ENCODE measurements at regions not wholly inside any gene's neighbourhood (a gene's known extent, or its start where the extent isn't known, plus 50 kb on each side); places are given as distances from the start of the nearest gene placed in this dataset.

DNA sequence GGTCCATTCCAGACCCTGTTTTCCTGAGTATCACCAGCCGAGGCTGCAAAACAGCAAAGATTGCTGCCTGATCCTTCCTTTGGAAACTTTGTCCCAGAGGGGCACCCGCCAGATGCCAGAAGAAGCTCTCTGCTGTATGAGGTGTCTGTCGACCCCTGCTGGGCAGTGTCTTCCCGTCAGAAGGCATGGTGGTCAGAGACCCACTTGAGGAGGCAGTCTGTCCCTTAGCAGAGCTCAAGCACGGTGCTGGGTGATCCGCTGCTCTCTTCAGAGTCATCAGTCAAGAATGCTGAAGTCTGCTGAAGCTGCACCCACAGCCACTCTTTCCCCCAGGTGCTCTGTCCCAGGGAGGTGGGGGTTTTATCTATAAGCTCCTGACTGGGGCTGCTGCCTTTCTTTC lies 1121.2 kb downstream of the NSUN3 start:
- no peak overlapping the region for H3K27ac ChIP-seq
- no peak for TF ChIP-seq CTCF (IDR thresholded peaks at IDR 0.05)
- no peak overlapping the region for H3K9ac ChIP-seq
- no peaks in the 10 kb centered on the region for H3K79me2 ChIP-seq
- no peak overlapping the region for H3K4me3 ChIP-seq (ENCODE audit: low read depth, low read length)
- no peaks in the 10 kb centered on the region for H3K9me3 ChIP-seq (ENCODE audit: control insufficient read depth, low read length)
- no peaks in the 10 kb centered on the region for H3K36me3 ChIP-seq (ENCODE audit: control insufficient read depth, insufficient read depth, low read length)
- H2AFZ ChIP-seq = no peak overlapping the region
- no peak overlapping the region for H3K4me2 ChIP-seq (ENCODE audit: low read length)
- H3K27me3 ChIP-seq (ENCODE audit: control insufficient read depth, insufficient read depth, low read length) = no peaks in the 10 kb centered on the region
- H3K4me1 ChIP-seq = no peaks in the 10 kb centered on the region

- no peaks in the 10 kb centered on the region for H3K79me2 ChIP-seq
- no peak overlapping the region for H2AFZ ChIP-seq
- no peaks in the 10 kb centered on the region for H3K27me3 ChIP-seq (ENCODE audit: control insufficient read depth, insufficient read depth, low read length)
- H3K4me2 ChIP-seq (ENCODE audit: low read length) = no peak overlapping the region
- H3K4me1 ChIP-seq = no peaks in the 10 kb centered on the region
- no peak overlapping the region for H3K27ac ChIP-seq
- H3K36me3 ChIP-seq (ENCODE audit: control insufficient read depth, insufficient read depth, low read length) = no peaks in the 10 kb centered on the region
- no peak overlapping the region for H3K4me3 ChIP-seq (ENCODE audit: low read depth, low read length)
- H3K9me3 ChIP-seq (ENCODE audit: control insufficient read depth, low read length) = no peaks in the 10 kb centered on the region
- no peak overlapping the region for H3K9ac ChIP-seq
- TF ChIP-seq CTCF (IDR thresholded peaks at IDR 0.05) = no peak
These were observed 1126.5 kb downstream of the NSUN3 start for GRCh38 chr3:95189348-95189747.

- H3K9ac ChIP-seq = no peak overlapping the region
- no peak for TF ChIP-seq CTCF (IDR thresholded peaks at IDR 0.05)
- H3K4me1 ChIP-seq = no peaks in the 10 kb centered on the region
- no peaks in the 10 kb centered on the region for H3K36me3 ChIP-seq (ENCODE audit: control insufficient read depth, insufficient read depth, low read length)
- no peak overlapping the region for H3K4me2 ChIP-seq (ENCODE audit: low read length)
- no peak overlapping the region for H2AFZ ChIP-seq
- H3K27me3 ChIP-seq (ENCODE audit: control insufficient read depth, insufficient read depth, low read length) = no peaks in the 10 kb centered on the region
- H3K4me3 ChIP-seq (ENCODE audit: low read depth, low read length) = no peak overlapping the region
- H3K79me2 ChIP-seq = no peaks in the 10 kb centered on the region
- no peak overlapping the region for H3K27ac ChIP-seq
- H3K9me3 ChIP-seq (ENCODE audit: control insufficient read depth, low read length) = no peaks in the 10 kb centered on the region
These were observed 1134.8 kb downstream of the NSUN3 start for GRCh38 chr3:95197661-95198060.

DNA sequence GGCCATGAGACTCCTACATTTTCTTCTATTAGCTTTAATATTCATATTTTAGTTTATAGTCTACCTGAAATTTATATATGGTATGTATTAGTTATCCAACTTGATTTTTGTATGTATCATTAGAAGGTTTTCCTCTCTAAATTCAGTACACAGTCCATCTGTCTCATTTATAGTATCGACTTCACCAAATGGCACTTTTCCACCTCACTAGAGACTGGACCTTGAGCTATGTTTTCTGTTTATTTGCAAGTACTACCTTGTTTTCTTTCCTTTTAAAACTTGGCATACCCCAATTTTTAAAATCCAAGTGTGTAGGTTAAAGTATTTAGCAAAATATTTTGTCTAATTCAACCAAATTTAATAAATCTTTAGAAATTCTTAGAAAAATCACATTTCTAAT lies 1137.5 kb downstream of the NSUN3 start:
- Histone ChIP-seq H2AFZ (no peak overlapping the region), H3K79me2 (no peaks in the 10 kb centered on the region), H3K4me3 (ENCODE audit: low read depth, low read length) (no peak overlapping the region), H3K9ac (no peak overlapping the region), H3K27me3 (ENCODE audit: control insufficient read depth, insufficient read depth, low read length) (no peaks in the 10 kb centered on the region), H3K4me1 (no peaks in the 10 kb centered on the region), H3K9me3 (ENCODE audit: control insufficient read depth, low read length) (no peaks in the 10 kb centered on the region), H3K36me3 (ENCODE audit: control insufficient read depth, insufficient read depth, low read length) (no peaks in the 10 kb centered on the region), H3K27ac (no peak overlapping the region), H3K4me2 (ENCODE audit: low read length) (no peak overlapping the region)
- TF ChIP-seq CTCF (IDR thresholded peaks at IDR 0.05) = no peak

DNA sequence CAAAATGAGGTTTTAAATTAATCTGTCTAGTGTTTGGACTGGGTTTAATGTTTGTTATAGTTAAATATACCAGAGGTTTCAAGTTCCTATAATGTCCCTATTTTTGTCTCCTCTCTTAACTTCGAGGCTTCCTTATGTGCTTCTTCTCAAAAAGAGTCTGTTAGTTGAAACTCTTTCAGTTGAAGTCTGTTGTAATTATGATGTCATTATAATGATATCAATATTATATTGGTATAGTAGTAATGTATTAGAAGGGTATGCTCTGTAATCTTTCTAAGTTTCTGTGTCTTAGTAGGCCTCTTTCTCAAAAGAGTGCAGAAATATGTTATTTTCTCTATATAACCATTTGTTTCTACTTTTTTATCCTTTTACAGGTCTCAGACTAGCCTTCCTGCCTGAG lies 1148.0 kb downstream of the NSUN3 start:
- no peak overlapping the region for H2AFZ ChIP-seq
- no peak overlapping the region for H3K9ac ChIP-seq
- no peaks in the 10 kb centered on the region for H3K4me1 ChIP-seq
- no peak overlapping the region for H3K4me2 ChIP-seq (ENCODE audit: low read length)
- no peak for TF ChIP-seq CTCF (IDR thresholded peaks at IDR 0.05)
- H3K27ac ChIP-seq = no peak overlapping the region
- no peaks in the 10 kb centered on the region for H3K79me2 ChIP-seq
- H3K9me3 ChIP-seq (ENCODE audit: control insufficient read depth, low read length) = no peaks in the 10 kb centered on the region
- no peaks in the 10 kb centered on the region for H3K27me3 ChIP-seq (ENCODE audit: control insufficient read depth, insufficient read depth, low read length)
- no peak overlapping the region for H3K4me3 ChIP-seq (ENCODE audit: low read depth, low read length)
- no peaks in the 10 kb centered on the region for H3K36me3 ChIP-seq (ENCODE audit: control insufficient read depth, insufficient read depth, low read length)

Data from parathyroid adenoma (tissue), 2 donors.